OCI-LY7 (cell line): ENCODE measurements at regions not wholly inside any gene's neighbourhood (a gene's known extent, or its start where the extent isn't known, plus 50 kb on each side); places are given as distances from the start of the nearest gene placed in this dataset.

Experiments used
- CTCF ChIP-seq: fragments of 200-600 bp; sonication (generic); conservative IDR thresholded peaks from 2 replicates; pipeline ENCODE4 v1.5.1; 2014; ENCODE audit warnings: mild to moderate bottlenecking, antibody characterized with exemption, low read length, moderate library complexity, mixed read lengths
- EZH2phosphoT487 ChIP-seq: fragments of 200-600 bp; sonication (generic); IDR thresholded peaks from 2 replicates; pipeline ENCODE4 v1.6.1; 2018; ENCODE audit warnings: low read depth, borderline replicate concordance, mild to moderate bottlenecking, mixed run types, antibody characterized with exemption, low read length, moderate library complexity, mixed read lengths

- TF ChIP-seq CTCF (no peak), EZH2phosphoT487 (no peak)
Measured at GRCh38 chr7:110170841-110171240, 920.1 kb upstream of the LRRN3 start.
